GM19455 (cell line): ENCODE measurements at regions not wholly inside any gene's neighbourhood (a gene's known extent, or its start where the extent isn't known, plus 50 kb on each side); places are given as distances from the start of the nearest gene placed in this dataset.

Experiments used
- ATAC-seq: cut with Tn5 transposase; IDR thresholded peaks from one replicate; pipeline ENCODE4 v1.9.1; 2021; ENCODE audit not compliant: unreplicated experiment

GRCh38 chr5:17428176-17428800 is 69.7 kb upstream of the TAF11L2 start:
- ATAC-seq = no peak

GRCh38 chr5:17429353-17429752 is 68.7 kb upstream of the TAF11L2 start:
- ATAC-seq = no peak

- ATAC-seq = no peak
These were observed 67.8 kb upstream of the TAF11L2 start for GRCh38 chr5:17430241-17430640.

GRCh38 chr5:17431272-17432050 is 66.6 kb upstream of the TAF11L2 start:
- ATAC-seq = no peak

DNA sequence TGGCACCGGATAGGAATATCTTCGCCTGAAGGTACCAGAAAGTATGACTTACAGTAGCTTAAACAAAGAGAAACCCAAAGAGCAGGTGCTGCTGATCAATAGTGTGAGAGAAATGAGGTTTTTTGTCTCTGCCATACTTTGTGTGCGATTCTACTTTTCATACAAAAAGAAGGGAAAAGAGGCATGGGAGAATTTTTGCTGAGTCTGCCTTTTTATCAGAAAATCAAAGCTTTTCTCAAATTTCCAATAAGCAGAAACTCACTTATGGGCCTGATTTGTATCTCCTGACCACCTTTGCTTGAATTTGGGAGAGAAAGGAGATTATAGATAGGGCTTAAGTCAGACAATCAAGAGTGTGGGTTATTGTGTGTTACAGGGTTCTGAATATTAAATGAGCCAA is 65.5 kb upstream of the TAF11L2 start:
- no peak for ATAC-seq

- no peak for ATAC-seq
These were observed 64.6 kb upstream of the TAF11L2 start for GRCh38 chr5:17433406-17433805.

DNA sequence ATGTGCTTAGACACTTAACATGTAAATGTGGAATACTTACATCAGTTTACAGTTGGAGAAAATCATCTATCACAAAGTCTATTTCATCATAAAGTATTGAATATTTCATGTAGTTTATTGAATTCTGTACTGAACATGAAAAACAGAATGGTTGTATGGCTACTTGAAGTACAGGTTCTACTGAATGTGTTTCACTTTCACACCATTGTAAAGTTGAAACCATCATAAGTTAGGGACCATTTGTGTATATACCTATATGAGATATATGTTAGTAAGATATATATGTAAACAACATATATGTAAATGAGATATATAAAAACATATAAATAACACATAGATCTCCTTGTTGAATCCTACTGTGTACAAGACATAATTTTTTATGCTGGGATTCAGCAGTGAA is 63.0 kb upstream of the TAF11L2 start:
- no peak for ATAC-seq

- peak; percentile 39 for ATAC-seq
These were observed 61.7 kb upstream of the TAF11L2 start for GRCh38 chr5:17436350-17436749.

DNA sequence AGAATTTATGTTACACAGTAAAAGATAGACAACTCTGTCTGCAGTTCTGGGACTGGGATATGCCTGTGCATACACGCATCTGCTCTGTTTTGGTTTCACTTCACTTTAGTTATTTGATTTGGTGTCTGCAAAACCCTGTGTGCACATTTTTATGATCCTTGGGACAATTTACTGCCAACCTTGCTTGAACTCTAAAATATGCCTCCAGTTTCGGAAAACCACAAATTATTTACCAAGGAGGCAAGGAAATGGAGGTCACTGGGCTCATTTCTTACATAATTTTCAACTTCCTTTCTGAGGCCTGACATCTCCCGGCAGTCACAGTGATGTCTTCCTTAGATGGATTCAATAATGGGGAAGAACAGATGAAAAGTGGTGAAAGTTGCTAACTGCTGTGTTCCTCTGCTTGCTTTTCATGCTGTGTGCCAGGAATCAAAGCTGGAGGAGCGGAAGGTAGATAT is 61.2 kb upstream of the TAF11L2 start:
- ATAC-seq = peak; percentile 68

DNA sequence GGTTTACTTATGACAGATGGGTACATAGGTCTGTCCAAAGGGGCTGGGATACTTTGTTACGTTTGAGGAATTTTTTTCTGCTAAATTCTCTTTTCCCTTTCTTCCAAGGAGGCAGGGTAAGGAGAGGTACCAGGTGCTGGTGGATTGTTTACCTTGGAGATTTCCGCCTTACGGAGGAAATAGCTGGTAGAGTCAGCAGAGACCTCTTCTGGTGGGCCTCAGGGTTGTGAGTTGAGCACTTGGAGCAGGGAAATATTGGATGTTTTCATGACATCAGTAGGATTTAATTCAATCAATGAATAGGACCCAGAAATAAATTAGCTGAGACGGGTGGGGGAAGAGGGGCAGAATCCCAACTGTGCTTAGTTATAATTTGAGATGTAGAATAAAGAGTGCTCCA is 60.0 kb upstream of the TAF11L2 start:
- ATAC-seq = no peak

GRCh38 chr5:17439956-17440355 is 58.1 kb upstream of the TAF11L2 start:
- ATAC-seq = no peak

- no peak for ATAC-seq
These were observed 57.3 kb upstream of the TAF11L2 start for GRCh38 chr5:17440766-17441165.

GRCh38 chr5:17441351-17441750 is 56.7 kb upstream of the TAF11L2 start:
- ATAC-seq = no peak

DNA sequence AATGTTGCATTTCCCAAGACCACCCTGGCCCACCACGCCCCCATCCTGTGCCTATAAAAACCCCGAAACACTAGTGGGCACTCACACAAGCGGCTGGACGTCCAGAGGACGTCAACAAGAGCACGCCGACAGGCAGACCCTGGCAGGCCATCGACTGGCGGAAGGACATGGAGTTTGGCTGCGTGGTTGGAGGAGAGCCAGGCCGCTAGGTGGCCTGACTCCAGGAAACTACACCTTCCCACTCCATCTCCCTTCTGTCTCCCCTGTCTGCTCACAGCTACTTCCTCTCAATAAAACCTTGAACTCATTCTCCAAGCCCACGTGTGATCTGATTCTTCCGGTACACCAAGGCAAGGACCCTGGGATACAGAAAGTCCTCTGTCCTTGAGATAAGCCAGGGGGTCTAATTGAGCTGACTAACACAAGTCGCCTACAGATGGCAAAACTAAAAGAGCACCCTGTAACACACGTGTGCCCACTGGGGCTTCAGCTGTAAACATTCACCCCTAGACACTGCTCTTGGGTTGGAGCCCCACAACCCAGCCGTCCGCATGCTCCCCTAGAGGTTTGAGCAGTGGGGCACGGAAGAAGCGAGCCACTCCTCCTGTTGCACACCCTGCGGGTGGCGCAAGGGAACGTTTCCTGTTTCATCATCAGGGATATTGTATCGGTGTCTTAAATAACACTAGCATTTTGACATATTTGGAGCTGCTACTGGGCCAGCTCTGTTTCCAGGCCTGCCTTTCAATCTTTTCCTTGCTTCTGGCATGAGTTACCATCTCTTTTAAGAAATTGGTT is 54.5 kb upstream of the TAF11L2 start:
- ATAC-seq = no peak

GRCh38 chr5:17444496-17444895 is 53.5 kb upstream of the TAF11L2 start:
- no peak for ATAC-seq

- ATAC-seq = no peak
These were observed 52.8 kb upstream of the TAF11L2 start for GRCh38 chr5:17445185-17445584.
